ENCODE measurements at regions not wholly inside any gene's neighbourhood (a gene's known extent, or its start where the extent isn't known, plus 50 kb on each side); places are given as distances from the start of the nearest gene placed in this dataset.

DNA sequence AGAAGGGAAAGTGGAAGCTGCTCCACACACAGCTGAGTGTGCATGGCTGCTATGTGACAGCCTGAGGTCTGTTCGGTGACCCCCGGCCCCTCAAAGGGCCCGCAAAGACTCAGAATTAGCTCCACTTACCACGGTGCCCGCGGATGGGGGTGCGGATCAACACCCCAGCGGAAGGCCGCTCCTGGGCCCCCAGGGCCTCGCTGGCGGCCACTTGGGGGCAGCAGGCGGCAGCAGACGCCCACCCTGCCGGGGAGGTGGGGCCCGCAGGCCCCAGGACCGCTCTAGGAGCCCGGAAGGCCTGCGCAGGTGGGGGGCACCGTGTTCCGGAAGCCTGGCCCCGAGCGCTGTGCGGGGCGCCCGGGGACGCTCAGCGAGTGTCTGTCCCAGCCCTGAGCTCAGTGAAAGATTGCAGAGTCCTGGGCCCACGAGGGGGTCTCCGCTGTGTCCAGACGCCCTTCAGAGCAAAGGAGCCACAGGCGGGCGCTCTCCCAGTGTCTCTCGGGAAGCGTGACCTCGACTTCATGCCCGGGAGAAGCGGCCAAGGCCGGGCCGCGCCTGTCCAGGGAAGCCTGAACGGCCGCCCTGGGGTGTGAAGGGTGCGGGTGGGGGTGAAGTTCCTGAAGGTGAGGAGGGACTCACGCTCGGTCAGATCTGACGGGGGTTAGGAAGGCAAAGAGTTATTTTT is 118.7 kb downstream of the VAPA start (continued):
- TF ChIP-seq CTCF (conservative IDR thresholded peaks at IDR 0.05; ENCODE audit: low read depth in 2 of 2) (peak; percentile 67 to 80), POLR2AphosphoS5 (IDR thresholded peaks at IDR 0.05; ENCODE audit: low read depth) (no peak), ZNF114 (CRISPR knock-in tag; IDR thresholded peaks at IDR 0.05) (no peak), EZH2 (IDR thresholded peaks at IDR 0.05; ENCODE audit: low read depth, unreplicated experiment) (no peak)
- TF ChIP-seq, protein P1, sequence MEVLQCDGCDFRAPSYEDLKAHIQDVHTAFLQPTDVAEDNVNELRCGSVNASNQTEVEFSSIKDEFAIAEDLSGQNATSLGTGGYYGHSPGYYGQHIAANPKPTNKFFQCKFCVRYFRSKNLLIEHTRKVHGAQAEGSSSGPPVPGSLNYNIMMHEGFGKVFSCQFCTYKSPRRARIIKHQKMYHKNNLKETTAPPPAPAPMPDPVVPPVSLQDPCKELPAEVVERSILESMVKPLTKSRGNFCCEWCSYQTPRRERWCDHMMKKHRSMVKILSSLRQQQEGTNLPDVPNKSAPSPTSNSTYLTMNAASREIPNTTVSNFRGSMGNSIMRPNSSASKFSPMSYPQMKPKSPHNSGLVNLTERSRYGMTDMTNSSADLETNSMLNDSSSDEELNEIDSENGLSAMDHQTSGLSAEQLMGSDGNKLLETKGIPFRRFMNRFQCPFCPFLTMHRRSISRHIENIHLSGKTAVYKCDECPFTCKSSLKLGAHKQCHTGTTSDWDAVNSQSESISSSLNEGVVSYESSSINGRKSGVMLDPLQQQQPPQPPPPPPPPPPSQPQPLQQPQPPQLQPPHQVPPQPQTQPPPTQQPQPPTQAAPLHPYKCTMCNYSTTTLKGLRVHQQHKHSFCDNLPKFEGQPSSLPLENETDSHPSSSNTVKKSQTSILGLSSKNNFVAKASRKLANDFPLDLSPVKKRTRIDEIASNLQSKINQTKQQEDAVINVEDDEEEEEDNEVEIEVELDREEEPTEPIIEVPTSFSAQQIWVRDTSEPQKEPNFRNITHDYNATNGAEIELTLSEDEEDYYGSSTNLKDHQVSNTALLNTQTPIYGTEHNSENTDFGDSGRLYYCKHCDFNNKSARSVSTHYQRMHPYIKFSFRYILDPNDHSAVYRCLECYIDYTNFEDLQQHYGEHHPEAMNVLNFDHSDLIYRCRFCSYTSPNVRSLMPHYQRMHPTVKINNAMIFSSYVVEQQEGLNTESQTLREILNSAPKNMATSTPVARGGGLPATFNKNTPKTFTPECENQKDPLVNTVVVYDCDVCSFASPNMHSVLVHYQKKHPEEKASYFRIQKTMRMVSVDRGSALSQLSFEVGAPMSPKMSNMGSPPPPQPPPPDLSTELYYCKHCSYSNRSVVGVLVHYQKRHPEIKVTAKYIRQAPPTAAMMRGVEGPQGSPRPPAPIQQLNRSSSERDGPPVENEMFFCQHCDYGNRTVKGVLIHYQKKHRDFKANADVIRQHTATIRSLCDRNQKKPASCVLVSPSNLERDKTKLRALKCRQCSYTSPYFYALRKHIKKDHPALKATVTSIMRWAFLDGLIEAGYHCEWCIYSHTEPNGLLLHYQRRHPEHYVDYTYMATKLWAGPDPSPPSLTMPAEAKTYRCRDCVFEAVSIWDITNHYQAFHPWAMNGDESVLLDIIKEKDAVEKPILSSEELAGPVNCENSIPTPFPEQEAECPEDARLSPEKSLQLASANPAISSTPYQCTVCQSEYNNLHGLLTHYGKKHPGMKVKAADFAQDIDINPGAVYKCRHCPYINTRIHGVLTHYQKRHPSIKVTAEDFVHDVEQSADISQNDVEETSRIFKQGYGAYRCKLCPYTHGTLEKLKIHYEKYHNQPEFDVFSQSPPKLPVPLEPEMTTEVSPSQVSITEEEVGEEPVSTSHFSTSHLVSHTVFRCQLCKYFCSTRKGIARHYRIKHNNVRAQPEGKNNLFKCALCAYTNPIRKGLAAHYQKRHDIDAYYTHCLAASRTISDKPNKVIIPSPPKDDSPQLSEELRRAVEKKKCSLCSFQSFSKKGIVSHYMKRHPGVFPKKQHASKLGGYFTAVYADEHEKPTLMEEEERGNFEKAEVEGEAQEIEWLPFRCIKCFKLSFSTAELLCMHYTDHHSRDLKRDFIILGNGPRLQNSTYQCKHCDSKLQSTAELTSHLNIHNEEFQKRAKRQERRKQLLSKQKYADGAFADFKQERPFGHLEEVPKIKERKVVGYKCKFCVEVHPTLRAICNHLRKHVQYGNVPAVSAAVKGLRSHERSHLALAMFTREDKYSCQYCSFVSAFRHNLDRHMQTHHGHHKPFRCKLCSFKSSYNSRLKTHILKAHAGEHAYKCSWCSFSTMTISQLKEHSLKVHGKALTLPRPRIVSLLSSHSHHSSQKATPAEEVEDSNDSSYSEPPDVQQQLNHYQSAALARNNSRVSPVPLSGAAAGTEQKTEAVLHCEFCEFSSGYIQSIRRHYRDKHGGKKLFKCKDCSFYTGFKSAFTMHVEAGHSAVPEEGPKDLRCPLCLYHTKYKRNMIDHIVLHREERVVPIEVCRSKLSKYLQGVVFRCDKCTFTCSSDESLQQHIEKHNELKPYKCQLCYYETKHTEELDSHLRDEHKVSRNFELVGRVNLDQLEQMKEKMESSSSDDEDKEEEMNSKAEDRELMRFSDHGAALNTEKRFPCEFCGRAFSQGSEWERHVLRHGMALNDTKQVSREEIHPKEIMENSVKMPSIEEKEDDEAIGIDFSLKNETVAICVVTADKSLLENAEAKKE (CRISPR knock-in tag; IDR thresholded peaks at IDR 0.05) = 0 out of 2 replicates have a peak, but pooled peaks have one; percentile 8

DNA sequence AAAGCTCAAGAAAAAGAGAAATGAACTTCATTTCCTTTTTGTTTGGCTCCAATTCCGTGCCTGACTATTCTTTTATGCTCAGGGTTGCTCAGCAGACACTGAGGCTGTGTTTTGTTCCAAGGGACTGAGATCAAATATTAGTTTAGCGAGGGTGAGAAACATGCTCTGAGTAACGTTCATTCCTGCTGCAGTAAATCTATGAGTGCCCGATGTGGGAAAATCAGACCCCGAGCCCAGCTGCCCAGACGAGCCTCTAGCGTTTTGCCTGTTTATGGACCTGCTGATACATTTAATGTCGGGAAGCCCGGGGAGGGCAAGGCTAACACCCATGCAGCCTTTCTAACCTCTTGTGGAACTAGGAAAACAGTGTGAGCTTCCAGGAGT is 119.2 kb downstream of the VAPA start:
- Histone ChIP-seq H3K9me2 (ENCODE audit: insufficient read depth) (no peaks in the 10 kb centered on the region), H2AFZ (peak overlapping the region; percentile 99), H4K20me1 (replicated peaks; ENCODE audit: insufficient read depth) (no peaks in the 10 kb centered on the region), H3K79me2 (replicated peaks; ENCODE audit: insufficient read depth) (no peaks in the 10 kb centered on the region), H3K27me3 (ENCODE audit: insufficient read depth) (no peaks in the 10 kb centered on the region), H3K4me1 (ENCODE audit: insufficient read depth) (peaks cover 5% of the 10 kb centered on the region; the same call in 1 of the 2 replicates), H3K4me3 (peak overlapping the region; percentile 53), H3K36me3 (ENCODE audit: insufficient read depth) (no peaks in the 10 kb centered on the region; the same call in 1 of the 2 replicates), H3K27ac (ENCODE audit: low read depth) (no peak overlapping the region), H3F3A (replicated peaks; ENCODE audit: low read depth) (no peaks in the 10 kb centered on the region), H3K4me2 (peak overlapping the region; percentile 77)
- Mint-ChIP-seq H3K4me1 (peaks cover 3% of the 10 kb centered on the region; the same call in 2 of the 3 replicates), H3K36me3 (ENCODE audit: low read depth) (no peaks in the 10 kb centered on the region), H3K9me3 (no peaks in the 10 kb centered on the region), H3K4me3 (peak overlapping the region; percentile 26; the same call in 1 of the 3 replicates), H3K27me3 (ENCODE audit: insufficient read depth, low read depth, poor library complexity) (peaks cover 3% of the 10 kb centered on the region), H3K27ac (no peak overlapping the region; the same call in 1 of the 2 replicates)
- DNase-seq (ENCODE audit: low spot score) (no peak), ATAC-seq (no peak)
- no peak for TF ChIP-seq POLR2AphosphoS5 (IDR thresholded peaks at IDR 0.05; ENCODE audit: low read depth)
- no peak for TF ChIP-seq ZNF114 (CRISPR knock-in tag; IDR thresholded peaks at IDR 0.05)
- TF ChIP-seq NANOG (IDR thresholded peaks at IDR 0.05; ENCODE audit: borderline replicate concordance) = no peak
- TF ChIP-seq STAT1 (IDR thresholded peaks at IDR 0.05; ENCODE audit: unreplicated experiment) = no peak
- TF ChIP-seq, protein P2, sequence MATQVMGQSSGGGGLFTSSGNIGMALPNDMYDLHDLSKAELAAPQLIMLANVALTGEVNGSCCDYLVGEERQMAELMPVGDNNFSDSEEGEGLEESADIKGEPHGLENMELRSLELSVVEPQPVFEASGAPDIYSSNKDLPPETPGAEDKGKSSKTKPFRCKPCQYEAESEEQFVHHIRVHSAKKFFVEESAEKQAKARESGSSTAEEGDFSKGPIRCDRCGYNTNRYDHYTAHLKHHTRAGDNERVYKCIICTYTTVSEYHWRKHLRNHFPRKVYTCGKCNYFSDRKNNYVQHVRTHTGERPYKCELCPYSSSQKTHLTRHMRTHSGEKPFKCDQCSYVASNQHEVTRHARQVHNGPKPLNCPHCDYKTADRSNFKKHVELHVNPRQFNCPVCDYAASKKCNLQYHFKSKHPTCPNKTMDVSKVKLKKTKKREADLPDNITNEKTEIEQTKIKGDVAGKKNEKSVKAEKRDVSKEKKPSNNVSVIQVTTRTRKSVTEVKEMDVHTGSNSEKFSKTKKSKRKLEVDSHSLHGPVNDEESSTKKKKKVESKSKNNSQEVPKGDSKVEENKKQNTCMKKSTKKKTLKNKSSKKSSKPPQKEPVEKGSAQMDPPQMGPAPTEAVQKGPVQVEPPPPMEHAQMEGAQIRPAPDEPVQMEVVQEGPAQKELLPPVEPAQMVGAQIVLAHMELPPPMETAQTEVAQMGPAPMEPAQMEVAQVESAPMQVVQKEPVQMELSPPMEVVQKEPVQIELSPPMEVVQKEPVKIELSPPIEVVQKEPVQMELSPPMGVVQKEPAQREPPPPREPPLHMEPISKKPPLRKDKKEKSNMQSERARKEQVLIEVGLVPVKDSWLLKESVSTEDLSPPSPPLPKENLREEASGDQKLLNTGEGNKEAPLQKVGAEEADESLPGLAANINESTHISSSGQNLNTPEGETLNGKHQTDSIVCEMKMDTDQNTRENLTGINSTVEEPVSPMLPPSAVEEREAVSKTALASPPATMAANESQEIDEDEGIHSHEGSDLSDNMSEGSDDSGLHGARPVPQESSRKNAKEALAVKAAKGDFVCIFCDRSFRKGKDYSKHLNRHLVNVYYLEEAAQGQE (IDR thresholded peaks at IDR 0.05; ENCODE audit: unreplicated experiment) = no peak
